Liver (tissue), 3 donors: ENCODE measurements at regions not wholly inside any gene's neighbourhood (a gene's known extent, or its start where the extent isn't known, plus 50 kb on each side); places are given as distances from the start of the nearest gene placed in this dataset.

Experiments used
- FOXA1 ChIP-seq: IDR thresholded peaks from 2 replicates; pipeline ENCODE4 v1.6.1; 2016; ENCODE audit warnings: antibody characterized with exemption
- GABPA ChIP-seq, 2 donors: IDR thresholded peaks in 1 of 2; conservative IDR thresholded peaks in 1 of 2; 2 replicates each; pipeline ENCODE4 v1.6.1; 2016; ENCODE audit warnings: antibody characterized with exemption in 2 of 2, mild to moderate bottlenecking in 1 of 2, moderate library complexity in 1 of 2
- NR2F2 ChIP-seq: IDR thresholded peaks from 2 replicates; pipeline ENCODE4 v1.6.1; 2016; ENCODE audit warnings: antibody characterized with exemption
- RAD21 ChIP-seq, 2 donors: IDR thresholded peaks; 2 replicates each; pipeline ENCODE4 v1.6.1; 2016; ENCODE audit warnings: antibody characterized with exemption in 2 of 2, mild to moderate bottlenecking in 2 of 2
- RXRA ChIP-seq, 2 donors: IDR thresholded peaks; 2 replicates each; pipeline ENCODE4 v1.6.1; 2017 to 2018; ENCODE audit warnings: antibody characterized with exemption in 2 of 2, mild to moderate bottlenecking in 1 of 2
- SP1 ChIP-seq: IDR thresholded peaks from 2 replicates; pipeline ENCODE4 v1.6.1; 2018; ENCODE audit warnings: antibody characterized with exemption, mild to moderate bottlenecking
- YY1 ChIP-seq: IDR thresholded peaks from 2 replicates; pipeline ENCODE4 v1.6.1; 2016; ENCODE audit warnings: antibody characterized with exemption, mild to moderate bottlenecking
- TF ChIP-seq, protein P1 (sequence below): fragments of 150-350 bp; IDR thresholded peaks from 2 replicates; pipeline ENCODE4 v1.5.1; 2017; ENCODE audit warnings: improper control_type of control experiment, low read depth, low read length; ENCODE audit not compliant: missing input control
- TF ChIP-seq, protein P2 (sequence below): IDR thresholded peaks from 2 replicates; pipeline ENCODE4 v1.6.1; 2016; ENCODE audit warnings: antibody characterized with exemption, mild to moderate bottlenecking
- TF ChIP-seq, protein P3 (sequence below): IDR thresholded peaks from 2 replicates; pipeline ENCODE4 v1.6.1; 2016; ENCODE audit warnings: antibody characterized with exemption
- TF ChIP-seq, protein P4 (sequence below): IDR thresholded peaks from 2 replicates; pipeline ENCODE4 v1.6.1; 2016; ENCODE audit warnings: antibody characterized with exemption
- TF ChIP-seq, protein P5 (sequence below): IDR thresholded peaks from 2 replicates; pipeline ENCODE4 v1.6.1; 2016; ENCODE audit warnings: antibody characterized with exemption
- donor health status: healthy.
- donor health status: healthy.

DNA sequence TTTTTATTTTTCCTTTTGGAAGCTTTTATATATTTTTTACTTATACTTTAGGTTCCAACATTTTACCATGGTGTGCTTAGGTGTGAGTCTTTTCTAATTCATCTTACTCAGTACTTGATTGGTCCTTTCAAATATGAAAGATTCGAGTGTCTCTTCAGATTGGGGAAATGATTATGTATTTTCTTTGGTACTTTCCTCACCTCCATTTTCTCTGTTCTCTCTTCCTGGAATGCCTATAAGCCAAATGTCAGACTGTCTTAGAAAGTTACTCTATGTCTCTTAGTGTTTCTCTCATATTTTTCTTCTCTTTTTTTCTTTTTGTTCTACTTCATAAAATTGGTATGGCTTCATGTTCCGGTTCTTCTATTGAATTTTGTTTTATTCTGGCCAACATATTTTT, 119.6 kb upstream of the SV2C start:
- TF ChIP-seq, protein P1, sequence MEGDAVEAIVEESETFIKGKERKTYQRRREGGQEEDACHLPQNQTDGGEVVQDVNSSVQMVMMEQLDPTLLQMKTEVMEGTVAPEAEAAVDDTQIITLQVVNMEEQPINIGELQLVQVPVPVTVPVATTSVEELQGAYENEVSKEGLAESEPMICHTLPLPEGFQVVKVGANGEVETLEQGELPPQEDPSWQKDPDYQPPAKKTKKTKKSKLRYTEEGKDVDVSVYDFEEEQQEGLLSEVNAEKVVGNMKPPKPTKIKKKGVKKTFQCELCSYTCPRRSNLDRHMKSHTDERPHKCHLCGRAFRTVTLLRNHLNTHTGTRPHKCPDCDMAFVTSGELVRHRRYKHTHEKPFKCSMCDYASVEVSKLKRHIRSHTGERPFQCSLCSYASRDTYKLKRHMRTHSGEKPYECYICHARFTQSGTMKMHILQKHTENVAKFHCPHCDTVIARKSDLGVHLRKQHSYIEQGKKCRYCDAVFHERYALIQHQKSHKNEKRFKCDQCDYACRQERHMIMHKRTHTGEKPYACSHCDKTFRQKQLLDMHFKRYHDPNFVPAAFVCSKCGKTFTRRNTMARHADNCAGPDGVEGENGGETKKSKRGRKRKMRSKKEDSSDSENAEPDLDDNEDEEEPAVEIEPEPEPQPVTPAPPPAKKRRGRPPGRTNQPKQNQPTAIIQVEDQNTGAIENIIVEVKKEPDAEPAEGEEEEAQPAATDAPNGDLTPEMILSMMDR, result no peak
- TF ChIP-seq RAD21 (IDR thresholded peaks at IDR 0.05), result no peak
- no peak for TF ChIP-seq YY1
- no peak for TF ChIP-seq GABPA (IDR thresholded peaks at IDR 0.05 in 1 of 2, conservative IDR thresholded peaks at IDR 0.05 in 1 of 2)
- TF ChIP-seq, protein P2, sequence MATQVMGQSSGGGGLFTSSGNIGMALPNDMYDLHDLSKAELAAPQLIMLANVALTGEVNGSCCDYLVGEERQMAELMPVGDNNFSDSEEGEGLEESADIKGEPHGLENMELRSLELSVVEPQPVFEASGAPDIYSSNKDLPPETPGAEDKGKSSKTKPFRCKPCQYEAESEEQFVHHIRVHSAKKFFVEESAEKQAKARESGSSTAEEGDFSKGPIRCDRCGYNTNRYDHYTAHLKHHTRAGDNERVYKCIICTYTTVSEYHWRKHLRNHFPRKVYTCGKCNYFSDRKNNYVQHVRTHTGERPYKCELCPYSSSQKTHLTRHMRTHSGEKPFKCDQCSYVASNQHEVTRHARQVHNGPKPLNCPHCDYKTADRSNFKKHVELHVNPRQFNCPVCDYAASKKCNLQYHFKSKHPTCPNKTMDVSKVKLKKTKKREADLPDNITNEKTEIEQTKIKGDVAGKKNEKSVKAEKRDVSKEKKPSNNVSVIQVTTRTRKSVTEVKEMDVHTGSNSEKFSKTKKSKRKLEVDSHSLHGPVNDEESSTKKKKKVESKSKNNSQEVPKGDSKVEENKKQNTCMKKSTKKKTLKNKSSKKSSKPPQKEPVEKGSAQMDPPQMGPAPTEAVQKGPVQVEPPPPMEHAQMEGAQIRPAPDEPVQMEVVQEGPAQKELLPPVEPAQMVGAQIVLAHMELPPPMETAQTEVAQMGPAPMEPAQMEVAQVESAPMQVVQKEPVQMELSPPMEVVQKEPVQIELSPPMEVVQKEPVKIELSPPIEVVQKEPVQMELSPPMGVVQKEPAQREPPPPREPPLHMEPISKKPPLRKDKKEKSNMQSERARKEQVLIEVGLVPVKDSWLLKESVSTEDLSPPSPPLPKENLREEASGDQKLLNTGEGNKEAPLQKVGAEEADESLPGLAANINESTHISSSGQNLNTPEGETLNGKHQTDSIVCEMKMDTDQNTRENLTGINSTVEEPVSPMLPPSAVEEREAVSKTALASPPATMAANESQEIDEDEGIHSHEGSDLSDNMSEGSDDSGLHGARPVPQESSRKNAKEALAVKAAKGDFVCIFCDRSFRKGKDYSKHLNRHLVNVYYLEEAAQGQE, result no peak
- TF ChIP-seq NR2F2, result no peak
- TF ChIP-seq, protein P3, sequence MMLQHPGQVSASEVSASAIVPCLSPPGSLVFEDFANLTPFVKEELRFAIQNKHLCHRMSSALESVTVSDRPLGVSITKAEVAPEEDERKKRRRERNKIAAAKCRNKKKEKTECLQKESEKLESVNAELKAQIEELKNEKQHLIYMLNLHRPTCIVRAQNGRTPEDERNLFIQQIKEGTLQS, result no peak
- no peak for TF ChIP-seq SP1
- TF ChIP-seq, protein P4, sequence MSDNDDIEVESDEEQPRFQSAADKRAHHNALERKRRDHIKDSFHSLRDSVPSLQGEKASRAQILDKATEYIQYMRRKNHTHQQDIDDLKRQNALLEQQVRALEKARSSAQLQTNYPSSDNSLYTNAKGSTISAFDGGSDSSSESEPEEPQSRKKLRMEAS, result no peak
- TF ChIP-seq FOXA1, result no peak
- TF ChIP-seq RXRA (IDR thresholded peaks at IDR 0.05), result no peak
- TF ChIP-seq, protein P5, sequence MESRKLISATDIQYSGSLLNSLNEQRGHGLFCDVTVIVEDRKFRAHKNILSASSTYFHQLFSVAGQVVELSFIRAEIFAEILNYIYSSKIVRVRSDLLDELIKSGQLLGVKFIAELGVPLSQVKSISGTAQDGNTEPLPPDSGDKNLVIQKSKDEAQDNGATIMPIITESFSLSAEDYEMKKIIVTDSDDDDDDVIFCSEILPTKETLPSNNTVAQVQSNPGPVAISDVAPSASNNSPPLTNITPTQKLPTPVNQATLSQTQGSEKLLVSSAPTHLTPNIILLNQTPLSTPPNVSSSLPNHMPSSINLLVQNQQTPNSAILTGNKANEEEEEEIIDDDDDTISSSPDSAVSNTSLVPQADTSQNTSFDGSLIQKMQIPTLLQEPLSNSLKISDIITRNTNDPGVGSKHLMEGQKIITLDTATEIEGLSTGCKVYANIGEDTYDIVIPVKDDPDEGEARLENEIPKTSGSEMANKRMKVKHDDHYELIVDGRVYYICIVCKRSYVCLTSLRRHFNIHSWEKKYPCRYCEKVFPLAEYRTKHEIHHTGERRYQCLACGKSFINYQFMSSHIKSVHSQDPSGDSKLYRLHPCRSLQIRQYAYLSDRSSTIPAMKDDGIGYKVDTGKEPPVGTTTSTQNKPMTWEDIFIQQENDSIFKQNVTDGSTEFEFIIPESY, result no peak
